SK-N-MC (cell line): ENCODE measurements at regions not wholly inside any gene's neighbourhood (a gene's known extent, or its start where the extent isn't known, plus 50 kb on each side); places are given as distances from the start of the nearest gene placed in this dataset.

Experiments used
- DNase-seq: peaks from one replicate; pipeline ENCODE4 v3.0.0-alpha.2; 2011; ENCODE audit warnings: low read depth, low spot score
- H3K27ac ChIP-seq: fragments of 200-600 bp; sonication (generic); 2 replicates; pipeline ENCODE4 v1.5.1; 2016; ENCODE audit warnings: mixed run types
- H3K36me3 ChIP-seq: fragments of 200-600 bp; sonication (generic); 2 replicates; pipeline ENCODE4 v1.6.1; 2017; ENCODE audit warnings: antibody characterized with exemption, low read length, mixed read lengths; ENCODE audit not compliant: insufficient read depth
- H3K4me3 ChIP-seq: fragments of 200-600 bp; sonication (generic); 2 replicates; pipeline ENCODE4 v1.5.1; 2016
- H3K9ac ChIP-seq: fragments of 200-600 bp; sonication (generic); 2 replicates; pipeline ENCODE4 v1.8.0; 2017; ENCODE audit warnings: mixed run types, mixed read lengths; ENCODE audit not compliant: insufficient read length
- H3K9me3 ChIP-seq: fragments of 200-600 bp; sonication (generic); 2 replicates; pipeline ENCODE4 v1.6.1; 2017; ENCODE audit warnings: low read depth, mild to moderate bottlenecking, antibody characterized with exemption, low read length, moderate library complexity, mixed read lengths
- EZH2 ChIP-seq: fragments of 200-600 bp; sonication (generic); IDR thresholded peaks from one replicate; pipeline ENCODE4 v1.6.1; 2017; ENCODE audit warnings: antibody characterized with exemption
- FOXP2 ChIP-seq: optimal IDR thresholded peaks from 2 replicates; pipeline ENCODE3; 2011; ENCODE audit warnings: mild to moderate bottlenecking, moderate library complexity; ENCODE audit not compliant: insufficient read depth; ENCODE audit errors: extremely low read length, control extremely low read depth
- POLR2AphosphoS5 ChIP-seq: IDR thresholded peaks from 2 replicates; pipeline ENCODE4 v1.6.1; 2012; ENCODE audit warnings: mild to moderate bottlenecking, low read depth, low read length, borderline replicate concordance

- Histone ChIP-seq H3K27ac (no peak overlapping the region), H3K9me3 (no peaks in the 10 kb centered on the region), H3K4me3 (no peak overlapping the region), H3K36me3 (no peaks in the 10 kb centered on the region), H3K9ac (no peak overlapping the region)
- no peak for DNase-seq
- TF ChIP-seq EZH2: no peak
- TF ChIP-seq FOXP2: no peak
- no peak for TF ChIP-seq POLR2AphosphoS5
Observed at GRCh38 chr9:30478684-30479083, 1905.8 kb upstream of the ACO1 start.

- TF ChIP-seq EZH2: no peak
- H3K9ac ChIP-seq: no peak overlapping the region
- no peaks in the 10 kb centered on the region for H3K9me3 ChIP-seq
- no peak overlapping the region for H3K4me3 ChIP-seq
- DNase-seq: no peak
- H3K27ac ChIP-seq: no peak overlapping the region
- H3K36me3 ChIP-seq: no peaks in the 10 kb centered on the region
Observed at GRCh38 chr9:30482499-30482898, 1901.9 kb upstream of the ACO1 start.

- H3K27ac ChIP-seq: no peak overlapping the region
- TF ChIP-seq EZH2: no peak
- no peak for TF ChIP-seq POLR2AphosphoS5
- TF ChIP-seq FOXP2: no peak
- no peak overlapping the region for H3K9ac ChIP-seq
- H3K36me3 ChIP-seq: no peaks in the 10 kb centered on the region
- no peaks in the 10 kb centered on the region for H3K9me3 ChIP-seq
- DNase-seq: no peak
- no peak overlapping the region for H3K4me3 ChIP-seq
Observed at GRCh38 chr9:30484690-30485089, 1899.8 kb upstream of the ACO1 start.

GRCh38 chr9:30504502-30504905 lies 1879.9 kb upstream of the ACO1 start:
- no peak for DNase-seq
- TF ChIP-seq POLR2AphosphoS5 (no peak), EZH2 (no peak), FOXP2 (no peak)
- no peak overlapping the region for H3K4me3 ChIP-seq

GRCh38 chr9:30505311-30505710 lies 1879.1 kb upstream of the ACO1 start:
- H3K36me3 ChIP-seq: no peaks in the 10 kb centered on the region
- H3K27ac ChIP-seq: no peak overlapping the region
- no peak for DNase-seq
- no peaks in the 10 kb centered on the region for H3K9me3 ChIP-seq
- no peak overlapping the region for H3K4me3 ChIP-seq
- TF ChIP-seq POLR2AphosphoS5 (no peak), FOXP2 (no peak), EZH2 (no peak)
- no peak overlapping the region for H3K9ac ChIP-seq

More at GRCh38 chr9:30504502-30504905, 1879.9 kb upstream of the ACO1 start:
- Histone ChIP-seq H3K36me3 (no peaks in the 10 kb centered on the region), H3K27ac (no peak overlapping the region), H3K9me3 (no peaks in the 10 kb centered on the region), H3K9ac (no peak overlapping the region)

GRCh38 chr9:30506749-30507148 lies 1877.7 kb upstream of the ACO1 start:
- Histone ChIP-seq H3K9me3 (no peaks in the 10 kb centered on the region), H3K9ac (no peak overlapping the region), H3K27ac (no peak overlapping the region), H3K36me3 (no peaks in the 10 kb centered on the region), H3K4me3 (no peak overlapping the region)
- no peak for TF ChIP-seq EZH2
- TF ChIP-seq POLR2AphosphoS5: no peak
- no peak for TF ChIP-seq FOXP2
- no peak for DNase-seq

- Histone ChIP-seq H3K4me3 (no peak overlapping the region), H3K9me3 (no peaks in the 10 kb centered on the region), H3K27ac (no peak overlapping the region), H3K9ac (no peak overlapping the region), H3K36me3 (no peaks in the 10 kb centered on the region)
- DNase-seq: no peak
- TF ChIP-seq POLR2AphosphoS5 (no peak), FOXP2 (no peak), EZH2 (no peak)
Observed at GRCh38 chr9:30507166-30507565, 1877.3 kb upstream of the ACO1 start.

- H3K9ac ChIP-seq: no peak overlapping the region
Observed at GRCh38 chr9:30511666-30512065, 1872.8 kb upstream of the ACO1 start.

GRCh38 chr9:30519166-30519565 lies 1865.3 kb upstream of the ACO1 start:
- H3K27ac ChIP-seq: no peak overlapping the region
- H3K9ac ChIP-seq: no peak overlapping the region
- no peak overlapping the region for H3K4me3 ChIP-seq
- no peaks in the 10 kb centered on the region for H3K36me3 ChIP-seq
- no peak for TF ChIP-seq FOXP2
- no peak for TF ChIP-seq POLR2AphosphoS5
- no peak for TF ChIP-seq EZH2
- no peak for DNase-seq
- no peaks in the 10 kb centered on the region for H3K9me3 ChIP-seq

More at GRCh38 chr9:30511666-30512065, 1872.8 kb upstream of the ACO1 start:
- Histone ChIP-seq H3K4me3 (no peak overlapping the region), H3K36me3 (no peaks in the 10 kb centered on the region), H3K27ac (no peak overlapping the region), H3K9me3 (no peaks in the 10 kb centered on the region)
- no peak for DNase-seq
- TF ChIP-seq POLR2AphosphoS5 (no peak), FOXP2 (no peak), EZH2 (no peak)
